Uterus (tissue), 3 donors: ENCODE measurements at regions not wholly inside any gene's neighbourhood (a gene's known extent, or its start where the extent isn't known, plus 50 kb on each side); places are given as distances from the start of the nearest gene placed in this dataset.

Experiments
- DNase-seq, 2 donors: peaks; one replicate each; pipeline ENCODE4 v3.0.0-alpha.2; 2019 to 2020
- H3K27ac ChIP-seq, 2 donors: fragments of 200-600 bp; sonication (generic); 1 replicate in 1 of 2; 2 replicates in 1 of 2; pipeline ENCODE4 v1.5.1; 2016 to 2018
- H3K27me3 ChIP-seq, 2 donors: fragments of 200-600 bp; sonication (generic); one replicate each; pipeline ENCODE4 v1.5.1; 2018 to 2019; ENCODE audit warnings: control low read depth in 1 of 2
- H3K36me3 ChIP-seq, 2 donors: fragments of 200-600 bp; sonication (generic); one replicate each; pipeline ENCODE4 v1.5.1; 2019; ENCODE audit warnings: control low read depth in 1 of 2
- H3K4me1 ChIP-seq, 2 donors: fragments of 200-600 bp; sonication (generic); one replicate each; pipeline ENCODE4 v1.5.1; 2018 to 2019; ENCODE audit warnings: control low read depth in 1 of 2
- H3K4me3 ChIP-seq, 2 donors: fragments of 200-600 bp; sonication (generic); 1 replicate in 1 of 2; 2 replicates in 1 of 2; pipeline ENCODE4 v1.5.1; 2018 to 2019; ENCODE audit warnings: mild to moderate bottlenecking in 1 of 2
- H3K9me3 ChIP-seq, 2 donors: fragments of 200-600 bp; sonication (generic); one replicate each; pipeline ENCODE4 v1.5.1; 2019; ENCODE audit warnings: control low read depth in 1 of 2
- POLR2A ChIP-seq, 2 donors: fragments of 450-650 bp; IDR thresholded peaks; one replicate each; pipeline ENCODE4 v1.6.1; 2016; ENCODE audit warnings: antibody characterized with exemption in 2 of 2, mild to moderate bottlenecking in 1 of 2, moderate library complexity in 1 of 2
- intact Hi-C: fragments of 100-400 bp; cut with DNase I; formaldehyde crosslinking; loops from one replicate; pipeline ENCODE4 v1.15.1; 2023; ENCODE audit warnings: low total_unique reads
- TF ChIP-seq, protein P1 (sequence below), 4 experiments: fragments of 200-600 bp in 2 of 4; fragments of 450-650 bp in 2 of 4; sonication (generic) in 2 of 4; IDR thresholded peaks; one replicate each; pipeline ENCODE4 v1.5.1; 2016 to 2019; ENCODE audit warnings: antibody characterized with exemption in 4 of 4, mild to moderate bottlenecking in 2 of 4, moderate library complexity in 1 of 4
- donor health status: DM: yes; HTN: yes; CAD: no.

DNA sequence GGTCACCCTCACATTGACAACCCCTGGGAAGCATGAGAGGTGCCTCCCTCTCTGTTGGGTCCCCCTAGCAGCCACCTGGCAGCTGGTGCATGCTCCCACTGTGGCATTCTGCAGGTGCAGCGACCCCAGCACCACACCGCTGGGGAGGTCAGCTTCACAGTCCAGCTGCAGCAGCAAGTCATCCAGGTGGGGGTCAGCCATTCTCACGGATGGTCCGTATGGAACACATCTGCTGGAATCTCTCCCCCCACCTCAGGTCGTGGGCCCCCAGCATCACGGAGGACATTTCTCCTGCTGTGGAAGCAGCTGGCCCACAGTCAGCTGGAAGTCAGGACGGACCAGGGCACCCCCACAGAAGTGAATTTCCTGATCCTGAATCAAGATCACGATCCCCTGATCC is 201.3 kb downstream of the COG6 start:
- Histone ChIP-seq H3K9me3 (no peaks in the 10 kb centered on the region), H3K27ac (no peak overlapping the region), H3K36me3 (no peaks in the 10 kb centered on the region), H3K27me3 (no peaks in the 10 kb centered on the region), H3K4me3 (no peak overlapping the region), H3K4me1 (no peaks in the 10 kb centered on the region)
- intact Hi-C loops = no loop called here
- no peak for DNase-seq
- TF ChIP-seq POLR2A (IDR thresholded peaks at IDR 0.05) = no peak
- TF ChIP-seq, protein P1, sequence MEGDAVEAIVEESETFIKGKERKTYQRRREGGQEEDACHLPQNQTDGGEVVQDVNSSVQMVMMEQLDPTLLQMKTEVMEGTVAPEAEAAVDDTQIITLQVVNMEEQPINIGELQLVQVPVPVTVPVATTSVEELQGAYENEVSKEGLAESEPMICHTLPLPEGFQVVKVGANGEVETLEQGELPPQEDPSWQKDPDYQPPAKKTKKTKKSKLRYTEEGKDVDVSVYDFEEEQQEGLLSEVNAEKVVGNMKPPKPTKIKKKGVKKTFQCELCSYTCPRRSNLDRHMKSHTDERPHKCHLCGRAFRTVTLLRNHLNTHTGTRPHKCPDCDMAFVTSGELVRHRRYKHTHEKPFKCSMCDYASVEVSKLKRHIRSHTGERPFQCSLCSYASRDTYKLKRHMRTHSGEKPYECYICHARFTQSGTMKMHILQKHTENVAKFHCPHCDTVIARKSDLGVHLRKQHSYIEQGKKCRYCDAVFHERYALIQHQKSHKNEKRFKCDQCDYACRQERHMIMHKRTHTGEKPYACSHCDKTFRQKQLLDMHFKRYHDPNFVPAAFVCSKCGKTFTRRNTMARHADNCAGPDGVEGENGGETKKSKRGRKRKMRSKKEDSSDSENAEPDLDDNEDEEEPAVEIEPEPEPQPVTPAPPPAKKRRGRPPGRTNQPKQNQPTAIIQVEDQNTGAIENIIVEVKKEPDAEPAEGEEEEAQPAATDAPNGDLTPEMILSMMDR (IDR thresholded peaks at IDR 0.05) = no peak

DNA sequence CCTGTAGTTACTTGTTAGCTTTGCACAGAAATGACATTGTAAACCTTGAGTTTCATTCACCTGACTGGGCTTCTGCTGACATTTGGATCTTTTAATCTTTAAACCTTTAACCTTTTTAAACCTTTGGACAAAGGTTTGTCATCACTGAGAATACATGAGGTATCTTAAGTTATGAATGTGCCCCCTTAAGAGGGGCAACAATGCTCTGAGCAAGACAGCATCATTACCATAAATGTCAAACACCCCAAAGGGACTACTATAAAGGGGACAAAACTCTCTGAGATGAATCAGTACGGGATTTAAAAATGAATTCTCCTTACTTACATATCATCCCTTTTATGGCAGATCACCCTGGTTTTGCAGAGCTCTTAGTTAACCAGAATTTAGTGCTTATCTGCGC is 203.3 kb downstream of the COG6 start:
- Histone ChIP-seq H3K9me3 (no peaks in the 10 kb centered on the region), H3K36me3 (no peaks in the 10 kb centered on the region), H3K27ac (no peak overlapping the region), H3K4me3 (no peak overlapping the region), H3K27me3 (no peaks in the 10 kb centered on the region), H3K4me1 (no peaks in the 10 kb centered on the region)
- no peak for DNase-seq
- intact Hi-C loops = no loop called here
- no peak for TF ChIP-seq POLR2A (IDR thresholded peaks at IDR 0.05)
- TF ChIP-seq, protein P1 (IDR thresholded peaks at IDR 0.05) = no peak

DNA sequence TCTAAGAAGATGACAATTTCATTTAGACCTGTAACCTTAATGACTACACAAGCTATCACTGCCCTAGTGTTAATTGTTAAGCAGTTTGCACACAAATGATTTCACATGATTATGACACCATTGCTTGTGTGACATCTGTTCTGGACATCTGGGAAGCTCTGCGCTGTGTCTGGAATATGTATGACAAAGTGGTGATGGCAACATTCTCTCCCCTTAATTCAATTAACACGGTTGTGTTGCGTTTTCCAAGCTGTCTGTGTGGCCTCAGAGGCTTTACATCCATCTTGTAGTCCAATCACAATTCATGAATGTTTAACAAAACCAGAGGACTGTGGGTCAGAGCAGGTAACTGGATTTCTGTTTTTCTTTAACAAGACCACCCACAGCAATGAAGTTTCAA is 204.4 kb downstream of the COG6 start:
- Histone ChIP-seq H3K27me3 (no peaks in the 10 kb centered on the region), H3K27ac (no peak overlapping the region), H3K36me3 (no peaks in the 10 kb centered on the region), H3K9me3 (no peaks in the 10 kb centered on the region), H3K4me1 (no peaks in the 10 kb centered on the region), H3K4me3 (no peak overlapping the region)
- intact Hi-C loops = no loop called here
- no peak for TF ChIP-seq POLR2A (IDR thresholded peaks at IDR 0.05)
- TF ChIP-seq, protein P1 (IDR thresholded peaks at IDR 0.05) = no peak
- no peak for DNase-seq

DNA sequence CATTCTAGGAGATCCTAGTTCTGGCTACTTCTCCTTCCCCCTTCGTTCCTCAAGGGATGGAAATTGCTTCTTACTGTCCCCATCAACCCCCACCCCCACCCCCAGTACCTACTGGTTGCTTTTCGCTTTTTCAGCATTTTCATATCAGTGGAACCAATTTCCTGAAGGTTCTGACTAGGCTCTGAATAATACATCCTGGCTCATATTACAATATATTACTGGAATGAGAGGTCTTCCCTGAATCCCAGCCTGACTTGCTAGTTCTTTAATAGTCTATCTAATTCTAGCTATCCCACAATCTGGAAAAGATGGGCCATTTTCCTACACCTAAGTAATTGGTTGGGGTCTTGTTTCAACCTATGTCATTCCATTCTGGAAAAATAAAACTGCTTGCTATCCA is 207.4 kb downstream of the COG6 start:
- intact Hi-C loops = no loop called here
- Histone ChIP-seq H3K9me3 (no peaks in the 10 kb centered on the region), H3K27ac (no peak overlapping the region), H3K4me3 (no peak overlapping the region), H3K36me3 (no peaks in the 10 kb centered on the region), H3K27me3 (no peaks in the 10 kb centered on the region), H3K4me1 (no peaks in the 10 kb centered on the region)
- TF ChIP-seq, protein P1 (IDR thresholded peaks at IDR 0.05) = no peak
- TF ChIP-seq POLR2A (IDR thresholded peaks at IDR 0.05) = no peak
- no peak for DNase-seq

DNA sequence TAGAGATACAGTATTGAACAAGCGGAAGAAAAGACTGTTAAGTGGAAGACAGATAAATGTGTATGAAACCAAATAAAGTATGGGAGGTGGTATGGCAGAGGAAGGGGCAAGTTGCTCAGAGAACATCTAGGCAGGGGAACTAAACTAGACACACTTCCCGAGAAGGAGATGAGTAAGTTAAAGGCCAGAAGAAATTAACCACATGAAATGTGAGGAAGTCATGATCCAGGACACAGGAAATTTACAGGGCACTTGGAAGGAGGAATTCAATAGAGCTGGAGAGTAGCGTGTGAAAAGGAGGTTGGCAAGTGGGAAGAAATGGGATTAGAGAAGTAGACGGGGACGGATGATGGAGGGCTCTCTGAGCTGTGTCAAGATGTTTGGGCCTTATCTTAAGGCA is 208.8 kb downstream of the COG6 start:
- intact Hi-C loops = no loop called here
- no peak for TF ChIP-seq POLR2A (IDR thresholded peaks at IDR 0.05)
- TF ChIP-seq, protein P1 (IDR thresholded peaks at IDR 0.05) = no peak
- no peak for DNase-seq

More for the DNA sequence above, 208.8 kb downstream of the COG6 start:
- Histone ChIP-seq H3K27ac (no peak overlapping the region), H3K27me3 (no peaks in the 10 kb centered on the region), H3K9me3 (no peaks in the 10 kb centered on the region), H3K4me1 (no peaks in the 10 kb centered on the region), H3K36me3 (no peaks in the 10 kb centered on the region), H3K4me3 (no peak overlapping the region)
